ENCODE measurements at regions not wholly inside any gene's neighbourhood (a gene's known extent, or its start where the extent isn't known, plus 50 kb on each side); places are given as distances from the start of the nearest gene placed in this dataset.
"Not testable (repeated sequence)": the region's sequence is repeated elsewhere in the genome, so short reads cannot be mapped to it uniquely, and the experiment has no call there.

GRCh38 chr5:174453690-174454089, 270.7 kb upstream of the MSX2 start:
- no peak for DNase-seq

- DNase-seq: no peak
Observed at GRCh38 chr5:174454464-174454863, 269.9 kb upstream of the MSX2 start.

GRCh38 chr5:174454890-174455289, 269.5 kb upstream of the MSX2 start:
- DNase-seq: no peak

GRCh38 chr5:174455301-174455700, 269.1 kb upstream of the MSX2 start:
- no peak for DNase-seq

GRCh38 chr5:174457141-174457678, 267.2 kb upstream of the MSX2 start:
- DNase-seq: no peak

GRCh38 chr5:174459071-174459702, 265.2 kb upstream of the MSX2 start:
- DNase-seq: no peak

- no peak for DNase-seq
Observed at GRCh38 chr5:174459832-174460448, 264.4 kb upstream of the MSX2 start.

GRCh38 chr5:174462129-174462528, 262.3 kb upstream of the MSX2 start:
- no peak for DNase-seq

GRCh38 chr5:174464504-174465165, 259.7 kb upstream of the MSX2 start:
- DNase-seq: no peak

GRCh38 chr5:174471528-174471927, 252.9 kb upstream of the MSX2 start:
- DNase-seq: not testable (repeated sequence)

GRCh38 chr5:174472956-174473355, 251.4 kb upstream of the MSX2 start:
- DNase-seq: no peak

GRCh38 chr5:174476001-174476400, 248.4 kb upstream of the MSX2 start:
- not testable (repeated sequence) for DNase-seq

GRCh38 chr5:174479325-174479724, 245.1 kb upstream of the MSX2 start:
- DNase-seq: no peak

- no peak for DNase-seq
Observed at GRCh38 chr5:174481737-174482136, 242.6 kb upstream of the MSX2 start.

- no peak for DNase-seq
Observed at GRCh38 chr5:174482607-174483024, 241.8 kb upstream of the MSX2 start.

GRCh38 chr5:174483411-174483810, 241.0 kb upstream of the MSX2 start:
- no peak for DNase-seq

GRCh38 chr5:174489215-174489614, 235.2 kb upstream of the MSX2 start:
- DNase-seq: no peak

GRCh38 chr5:174489920-174490597, 234.3 kb upstream of the MSX2 start:
- DNase-seq: no peak

- no peak for DNase-seq
Observed at GRCh38 chr5:174490728-174491127, 233.7 kb upstream of the MSX2 start.

GRCh38 chr5:174491265-174491664, 233.1 kb upstream of the MSX2 start:
- DNase-seq: no peak

- no peak for DNase-seq
Observed at GRCh38 chr5:174491761-174492350, 232.5 kb upstream of the MSX2 start.

GRCh38 chr5:174493530-174493929, 230.9 kb upstream of the MSX2 start:
- no peak for DNase-seq

GRCh38 chr5:174497939-174498338, 226.4 kb upstream of the MSX2 start:
- DNase-seq: not testable (repeated sequence)

Data from activated effector memory CD4-positive, alpha-beta T cell treated with Interleukin-2 at 50 U/mL for 16 hours (primary cell).